Tibial artery (tissue), 4 donors: ENCODE measurements at regions not wholly inside any gene's neighbourhood (a gene's known extent, or its start where the extent isn't known, plus 50 kb on each side); places are given as distances from the start of the nearest gene placed in this dataset.

Experiments used
- DNase-seq, 2 donors: peaks; one replicate each; pipeline ENCODE4 v3.0.0-alpha.2; 2019
- H3K27ac ChIP-seq, 2 donors: fragments of 200-600 bp; sonication (generic) in 1 of 2; 1 replicate in 1 of 2; 2 replicates in 1 of 2; pipeline ENCODE4 v1.5.1; 2018 to 2019; ENCODE audit warnings: mild to moderate bottlenecking in 1 of 2
- H3K27me3 ChIP-seq, 2 donors: fragments of 200-600 bp; sonication (generic) in 1 of 2; one replicate each; pipeline versions ENCODE4 v1.5.1 to v1.6.0; 2016 to 2019
- H3K36me3 ChIP-seq, 3 donors: fragments of 200-600 bp; sonication (generic) in 2 of 3; one replicate each; pipeline ENCODE4 v1.5.1; 2016 to 2019; ENCODE audit warnings: mild to moderate bottlenecking in 2 of 3
- H3K4me1 ChIP-seq, 4 donors: fragments of 200-600 bp; sonication (generic) in 2 of 4; 1 replicate in 3 of 4; 2 replicates in 1 of 4; pipeline ENCODE4 v1.5.1; 2016 to 2019
- H3K4me3 ChIP-seq, 2 donors: fragments of 200-600 bp; sonication (generic) in 1 of 2; 1 replicate in 1 of 2; 2 replicates in 1 of 2; pipeline ENCODE4 v1.5.1; 2018 to 2019; ENCODE audit warnings: mild to moderate bottlenecking in 2 of 2
- H3K9me3 ChIP-seq, 3 donors: fragments of 200-600 bp; sonication (generic) in 1 of 3; one replicate each; pipeline ENCODE4 v1.5.1; 2016 to 2019
- intact Hi-C: fragments of 100-400 bp; cut with DNase I; formaldehyde crosslinking; loops from one replicate; pipeline ENCODE4 v1.15.0; 2023; ENCODE audit warnings: low total_unique reads
- TF ChIP-seq, protein P1 (sequence below), 2 experiments: fragments of 200-600 bp in 1 of 2; fragments of 450-650 bp in 1 of 2; IDR thresholded peaks; one replicate each; pipeline ENCODE4 v1.5.1; 2017 to 2019; ENCODE audit warnings: antibody characterized with exemption in 2 of 2, mild to moderate bottlenecking in 1 of 2, moderate library complexity in 1 of 2

DNA sequence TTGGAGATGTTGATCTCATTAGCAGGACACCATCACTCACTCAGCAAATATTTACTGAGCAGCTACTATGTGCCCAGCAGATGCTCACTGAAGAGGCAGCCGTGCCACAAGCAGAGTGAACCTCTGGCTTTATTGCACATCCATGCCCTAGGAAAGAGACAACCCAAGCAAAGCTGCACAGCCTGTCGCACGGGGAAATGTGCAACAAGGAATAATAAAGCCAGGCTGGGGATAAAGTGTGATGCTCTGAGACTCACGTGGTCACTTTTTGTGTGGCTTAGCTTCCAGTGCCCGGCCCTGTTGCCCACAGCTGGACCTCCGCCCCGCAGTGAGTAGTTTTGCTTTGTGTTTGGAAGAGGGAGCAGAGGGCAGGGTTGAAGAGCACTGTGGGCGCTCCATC, 130.4 kb upstream of the CDH4 start:
- no peaks in the 10 kb centered on the region for H3K36me3 ChIP-seq
- H3K4me1 ChIP-seq = no peaks in the 10 kb centered on the region
- DNase-seq = no peak
- no peak overlapping the region for H3K27ac ChIP-seq
- no peaks in the 10 kb centered on the region for H3K9me3 ChIP-seq
- TF ChIP-seq, protein P1, sequence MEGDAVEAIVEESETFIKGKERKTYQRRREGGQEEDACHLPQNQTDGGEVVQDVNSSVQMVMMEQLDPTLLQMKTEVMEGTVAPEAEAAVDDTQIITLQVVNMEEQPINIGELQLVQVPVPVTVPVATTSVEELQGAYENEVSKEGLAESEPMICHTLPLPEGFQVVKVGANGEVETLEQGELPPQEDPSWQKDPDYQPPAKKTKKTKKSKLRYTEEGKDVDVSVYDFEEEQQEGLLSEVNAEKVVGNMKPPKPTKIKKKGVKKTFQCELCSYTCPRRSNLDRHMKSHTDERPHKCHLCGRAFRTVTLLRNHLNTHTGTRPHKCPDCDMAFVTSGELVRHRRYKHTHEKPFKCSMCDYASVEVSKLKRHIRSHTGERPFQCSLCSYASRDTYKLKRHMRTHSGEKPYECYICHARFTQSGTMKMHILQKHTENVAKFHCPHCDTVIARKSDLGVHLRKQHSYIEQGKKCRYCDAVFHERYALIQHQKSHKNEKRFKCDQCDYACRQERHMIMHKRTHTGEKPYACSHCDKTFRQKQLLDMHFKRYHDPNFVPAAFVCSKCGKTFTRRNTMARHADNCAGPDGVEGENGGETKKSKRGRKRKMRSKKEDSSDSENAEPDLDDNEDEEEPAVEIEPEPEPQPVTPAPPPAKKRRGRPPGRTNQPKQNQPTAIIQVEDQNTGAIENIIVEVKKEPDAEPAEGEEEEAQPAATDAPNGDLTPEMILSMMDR (IDR thresholded peaks at IDR 0.05) = no peak
- no peaks in the 10 kb centered on the region for H3K27me3 ChIP-seq
- no peak overlapping the region for H3K4me3 ChIP-seq
- intact Hi-C loops = no loop called here

GRCh38 chr20:61123286-61123685, 128.8 kb upstream of the CDH4 start:
- H3K36me3 ChIP-seq = no peaks in the 10 kb centered on the region
- TF ChIP-seq, protein P1 (IDR thresholded peaks at IDR 0.05) = no peak
- no peaks in the 10 kb centered on the region for H3K27me3 ChIP-seq
- intact Hi-C loops = no loop called here
- no peaks in the 10 kb centered on the region for H3K4me1 ChIP-seq
- DNase-seq = no peak
- no peak overlapping the region for H3K4me3 ChIP-seq
- no peaks in the 10 kb centered on the region for H3K9me3 ChIP-seq
- no peak overlapping the region for H3K27ac ChIP-seq

DNA sequence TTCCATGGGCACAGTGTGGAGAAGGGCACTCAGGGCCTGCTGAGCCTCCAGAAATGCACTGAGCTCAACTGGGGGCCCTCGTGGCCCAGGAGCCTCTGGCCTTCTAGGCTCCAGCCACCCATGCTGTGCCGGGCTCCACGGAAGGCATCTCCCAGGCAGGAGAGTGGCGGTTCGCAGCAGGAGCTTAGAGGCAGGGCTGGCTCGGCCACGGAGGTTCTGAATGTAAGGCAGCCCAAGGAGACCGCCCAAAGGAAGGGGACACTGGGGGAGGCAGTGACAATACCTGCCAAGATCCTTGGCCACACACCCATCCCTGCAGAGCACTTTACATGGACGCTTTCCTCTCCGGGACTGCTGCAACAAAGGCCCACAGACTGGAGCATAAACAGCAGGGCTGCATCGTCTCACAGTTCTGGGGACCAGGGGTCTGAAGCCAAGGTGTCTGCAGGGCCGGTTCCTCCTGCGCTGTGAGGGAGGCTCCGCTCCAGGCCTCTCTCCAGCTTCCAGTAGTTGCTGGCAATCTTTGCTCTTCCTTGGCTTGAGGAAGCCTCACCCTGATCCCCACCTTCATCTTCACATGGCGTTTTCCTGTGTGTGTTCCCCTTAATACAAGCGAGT, 128.2 kb upstream of the CDH4 start:
- intact Hi-C loops = no loop called here
- no peaks in the 10 kb centered on the region for H3K4me1 ChIP-seq
- H3K4me3 ChIP-seq = no peak overlapping the region
- DNase-seq = no peak
- no peaks in the 10 kb centered on the region for H3K27me3 ChIP-seq
- H3K36me3 ChIP-seq = no peaks in the 10 kb centered on the region
- H3K9me3 ChIP-seq = no peaks in the 10 kb centered on the region
- no peak overlapping the region for H3K27ac ChIP-seq
- TF ChIP-seq, protein P1 (IDR thresholded peaks at IDR 0.05) = no peak

DNA sequence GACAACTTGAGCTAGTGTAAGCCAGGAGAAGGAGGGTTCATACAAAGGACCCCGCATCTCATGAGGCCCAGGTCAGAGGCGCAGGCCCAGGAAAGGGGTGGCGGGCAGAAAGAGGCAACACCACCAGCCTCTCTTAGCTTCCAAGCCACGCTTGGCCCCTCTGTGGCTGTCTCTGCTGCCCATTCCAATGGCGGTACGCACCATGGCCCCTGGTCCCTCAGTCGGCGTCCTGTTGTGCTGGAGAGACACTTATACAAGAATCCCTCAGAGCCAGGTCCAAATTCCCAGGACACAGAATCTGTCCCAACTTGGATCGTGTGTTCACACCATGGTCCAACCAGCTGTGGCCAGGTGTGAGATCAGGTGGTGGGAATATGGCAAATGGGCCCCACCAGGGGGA, 127.0 kb upstream of the CDH4 start:
- H3K4me1 ChIP-seq = no peaks in the 10 kb centered on the region
- no peak overlapping the region for H3K27ac ChIP-seq
- H3K36me3 ChIP-seq = no peaks in the 10 kb centered on the region
- TF ChIP-seq, protein P1 (IDR thresholded peaks at IDR 0.05) = no peak
- DNase-seq = no peak
- H3K9me3 ChIP-seq = no peaks in the 10 kb centered on the region
- intact Hi-C loops = no loop called here
- peaks cover 0 to 2% of the 10 kb centered on the region in 2 donors for H3K27me3 ChIP-seq
- H3K4me3 ChIP-seq = no peak overlapping the region

DNA sequence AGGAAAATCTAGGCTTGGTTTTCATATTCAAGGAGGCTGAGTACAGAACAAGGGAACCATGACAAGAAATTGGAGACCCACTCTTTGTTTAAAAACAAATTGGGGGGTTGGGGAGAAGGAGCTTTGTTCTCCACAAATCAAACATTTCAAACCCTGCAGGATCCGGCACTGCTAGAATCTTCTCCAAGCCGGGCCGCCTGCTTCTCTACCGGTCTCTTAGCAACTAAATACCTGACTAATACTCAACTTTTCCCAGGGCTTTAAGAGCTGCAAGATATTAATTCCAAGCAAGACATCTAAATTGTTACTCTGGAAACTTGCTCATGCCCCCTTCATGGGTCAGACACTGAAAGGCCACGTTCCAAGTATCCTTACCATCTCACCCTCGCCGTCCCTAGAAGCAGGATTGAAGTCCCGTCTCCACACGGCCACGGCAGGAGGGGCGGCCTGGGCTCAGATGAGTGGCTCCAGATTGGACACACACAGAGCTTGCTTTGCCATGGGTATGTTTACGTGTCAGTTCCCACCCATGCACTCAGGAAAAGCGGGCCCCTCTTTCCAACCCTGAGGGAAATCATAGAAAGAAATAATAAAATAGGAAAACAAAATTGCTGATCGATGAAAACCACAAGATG, 126.4 kb upstream of the CDH4 start:
- H3K36me3 ChIP-seq = no peaks in the 10 kb centered on the region
- DNase-seq = no peak
- TF ChIP-seq, protein P1 (IDR thresholded peaks at IDR 0.05) = no peak
- no peaks in the 10 kb centered on the region for H3K9me3 ChIP-seq
- H3K27me3 ChIP-seq = peaks cover 0 to 3% of the 10 kb centered on the region in 2 donors
- intact Hi-C loops = no loop called here
- no peak overlapping the region for H3K27ac ChIP-seq
- no peaks in the 10 kb centered on the region for H3K4me1 ChIP-seq
- H3K4me3 ChIP-seq = no peak overlapping the region
